ENCODE measurements at regions not wholly inside any gene's neighbourhood (a gene's known extent, or its start where the extent isn't known, plus 50 kb on each side); places are given as distances from the start of the nearest gene placed in this dataset.

GRCh38 chr15:62920682-62921502 lies 121.7 kb upstream of the TPM1 start:
- in situ Hi-C loops (cut with HindIII; ENCODE audit: low pct_unique_long_range_greater_than_20kb, low sequenced_read_pairs), result no loop called here
- DNase-seq (ENCODE audit: low read depth, low spot score), result no peak

GRCh38 chr15:62922514-62922913 lies 120.0 kb upstream of the TPM1 start:
- DNase-seq (ENCODE audit: low read depth, low spot score), result no peak
- in situ Hi-C loops (cut with HindIII; ENCODE audit: low pct_unique_long_range_greater_than_20kb, low sequenced_read_pairs), result no loop called here

GRCh38 chr15:62925875-62926274 lies 116.7 kb upstream of the TPM1 start:
- DNase-seq (ENCODE audit: low read depth, low spot score), result no peak
- in situ Hi-C loops (cut with HindIII; ENCODE audit: low pct_unique_long_range_greater_than_20kb, low sequenced_read_pairs), result no loop called here

- in situ Hi-C loops (cut with HindIII; ENCODE audit: low pct_unique_long_range_greater_than_20kb, low sequenced_read_pairs), result no loop called here
Measured at GRCh38 chr15:62927196-62927595, 115.4 kb upstream of the TPM1 start.

GRCh38 chr15:62927836-62928235 lies 114.7 kb upstream of the TPM1 start:
- DNase-seq (ENCODE audit: low read depth, low spot score), result no peak
- in situ Hi-C loops (cut with HindIII; ENCODE audit: low pct_unique_long_range_greater_than_20kb, low sequenced_read_pairs), result no loop called here

More at GRCh38 chr15:62927196-62927595, 115.4 kb upstream of the TPM1 start:
- DNase-seq (ENCODE audit: low read depth, low spot score), result no peak

- DNase-seq (ENCODE audit: low read depth, low spot score), result peak; percentile 11
- in situ Hi-C loops (cut with HindIII; ENCODE audit: low pct_unique_long_range_greater_than_20kb, low sequenced_read_pairs), result no loop called here
Measured at GRCh38 chr15:62928242-62928999, 114.1 kb upstream of the TPM1 start.

GRCh38 chr15:62929000-62929357 lies 113.6 kb upstream of the TPM1 start:
- DNase-seq (ENCODE audit: low read depth, low spot score), result no peak
- in situ Hi-C loops (cut with HindIII; ENCODE audit: low pct_unique_long_range_greater_than_20kb, low sequenced_read_pairs), result no loop called here

- in situ Hi-C loops (cut with HindIII; ENCODE audit: low pct_unique_long_range_greater_than_20kb, low sequenced_read_pairs), result no loop called here
- DNase-seq (ENCODE audit: low read depth, low spot score), result no peak
Measured at GRCh38 chr15:62931650-62932049, 110.9 kb upstream of the TPM1 start.

GRCh38 chr15:62932436-62932835 lies 110.1 kb upstream of the TPM1 start:
- DNase-seq (ENCODE audit: low read depth, low spot score), result no peak
- in situ Hi-C loops (cut with HindIII; ENCODE audit: low pct_unique_long_range_greater_than_20kb, low sequenced_read_pairs), result no loop called here

GRCh38 chr15:62933386-62933785 lies 109.2 kb upstream of the TPM1 start:
- no peak for DNase-seq (ENCODE audit: low read depth, low spot score)
- in situ Hi-C loops (cut with HindIII; ENCODE audit: low pct_unique_long_range_greater_than_20kb, low sequenced_read_pairs), result no loop called here

GRCh38 chr15:62934236-62934971 lies 108.1 kb upstream of the TPM1 start:
- in situ Hi-C loops (cut with HindIII; ENCODE audit: low pct_unique_long_range_greater_than_20kb, low sequenced_read_pairs), result no loop called here
- no peak for DNase-seq (ENCODE audit: low read depth, low spot score)

GRCh38 chr15:62935300-62936081 lies 107.1 kb upstream of the TPM1 start:
- no peak for DNase-seq (ENCODE audit: low read depth, low spot score)
- in situ Hi-C loops (cut with HindIII; ENCODE audit: low pct_unique_long_range_greater_than_20kb, low sequenced_read_pairs), result no loop called here

GRCh38 chr15:62938825-62939224 lies 103.7 kb upstream of the TPM1 start:
- no peak for DNase-seq (ENCODE audit: low read depth, low spot score)
- in situ Hi-C loops (cut with HindIII; ENCODE audit: low pct_unique_long_range_greater_than_20kb, low sequenced_read_pairs), result no loop called here

GRCh38 chr15:62940093-62940754 lies 102.3 kb upstream of the TPM1 start:
- in situ Hi-C loops (cut with HindIII; ENCODE audit: low pct_unique_long_range_greater_than_20kb, low sequenced_read_pairs), result no loop called here
- no peak for DNase-seq (ENCODE audit: low read depth, low spot score)

GRCh38 chr15:62940755-62941361 lies 101.7 kb upstream of the TPM1 start:
- DNase-seq (ENCODE audit: low read depth, low spot score), result no peak
- in situ Hi-C loops (cut with HindIII; ENCODE audit: low pct_unique_long_range_greater_than_20kb, low sequenced_read_pairs), result no loop called here

GRCh38 chr15:62941699-62942098 lies 100.8 kb upstream of the TPM1 start:
- in situ Hi-C loops (cut with HindIII; ENCODE audit: low pct_unique_long_range_greater_than_20kb, low sequenced_read_pairs), result no loop called here
- DNase-seq (ENCODE audit: low read depth, low spot score), result no peak

GRCh38 chr15:62942428-62942827 lies 100.1 kb upstream of the TPM1 start:
- in situ Hi-C loops (cut with HindIII; ENCODE audit: low pct_unique_long_range_greater_than_20kb, low sequenced_read_pairs), result no loop called here
- DNase-seq (ENCODE audit: low read depth, low spot score), result no peak

Measured in SK-MEL-5 (cell line).